K562 (cell line): ENCODE measurements at regions not wholly inside any gene's neighbourhood (a gene's known extent, or its start where the extent isn't known, plus 50 kb on each side); places are given as distances from the start of the nearest gene placed in this dataset.

Source experiments
- CTCF ChIP-seq, 3 experiments: IDR thresholded peaks in 2 of 3; conservative IDR thresholded peaks in 1 of 3; 2 replicates each; pipeline ENCODE4 v1.5.1; 2011 to 2012; ENCODE audit warnings: low read length in 3 of 3, mild to moderate bottlenecking in 3 of 3, control low read depth in 2 of 3, improper control_type of control experiment in 1 of 3, inconsistent platforms in 1 of 3, low read depth in 1 of 3, mixed read lengths in 1 of 3, moderate library complexity in 1 of 3; ENCODE audit not compliant: insufficient read depth in 2 of 3
- REST ChIP-seq, 2 experiments: fragments of 450-650 bp; formaldehyde crosslinking in 1 of 2; IDR thresholded peaks; 2 replicates each; pipeline versions ENCODE4 v1.4.0 to v1.6.1; 2014 to 2020; ENCODE audit warnings: mild to moderate bottlenecking in 2 of 2, borderline replicate concordance in 1 of 2, low read depth in 1 of 2

- peak; percentile 36; the same call in 1 of the 2 replicates for TF ChIP-seq REST (IDR thresholded peaks at IDR 0.05; ENCODE audit: borderline replicate concordance)
- TF ChIP-seq REST (CRISPR knock-in tag; IDR thresholded peaks at IDR 0.05; ENCODE audit: low read depth) = no peak
- peak in 2 of 3 experiments; percentile 31 to 48; a peak in 3 of 6 replicates for TF ChIP-seq CTCF (IDR thresholded peaks at IDR 0.05 in 2 of 3, conservative IDR thresholded peaks at IDR 0.05 in 1 of 3; ENCODE audit: insufficient read depth in 2 of 3, low read depth in 1 of 3, low read length in 3 of 3)
Measured at GRCh38 chr7:153682628-153683027, 369.6 kb upstream of the DPP6 start (continued).
